Duodenal mucosa (tissue), 2 donors: ENCODE measurements at regions not wholly inside any gene's neighbourhood (a gene's known extent, or its start where the extent isn't known, plus 50 kb on each side); places are given as distances from the start of the nearest gene placed in this dataset.
"Not testable (repeated sequence)": the region's sequence is repeated elsewhere in the genome, so short reads cannot be mapped to it uniquely, and the experiment has no call there.

ENCODE experiments used
- H3K27ac ChIP-seq: one replicate; pipeline ENCODE4 v1.7.0; 2013; ENCODE audit warnings: low read depth, low read length
- H3K27me3 ChIP-seq, 2 donors: one replicate each; pipeline ENCODE4 v1.7.0; 2013; ENCODE audit warnings: low read length in 2 of 2, control low read depth in 1 of 2; ENCODE audit not compliant: insufficient read depth in 2 of 2, control insufficient read depth in 1 of 2
- H3K36me3 ChIP-seq, 2 donors: one replicate each; pipeline ENCODE4 v1.7.0; 2013; ENCODE audit warnings: low read length in 2 of 2, control low read depth in 1 of 2; ENCODE audit not compliant: insufficient read depth in 2 of 2, control insufficient read depth in 1 of 2
- H3K4me1 ChIP-seq, 2 donors: one replicate each; pipeline ENCODE4 v1.7.0; 2013; ENCODE audit warnings: low read length in 2 of 2, control low read depth in 1 of 2; ENCODE audit not compliant: insufficient read depth in 2 of 2, control insufficient read depth in 1 of 2
- H3K4me3 ChIP-seq, 2 donors: one replicate each; pipeline ENCODE4 v1.7.0; 2013; ENCODE audit warnings: low read length in 2 of 2, low read depth in 1 of 2
- H3K9ac ChIP-seq, 2 donors: one replicate each; pipeline ENCODE4 v1.7.0; 2013; ENCODE audit warnings: low read length in 2 of 2, low read depth in 1 of 2
- H3K9me3 ChIP-seq, 2 donors: one replicate each; pipeline ENCODE4 v1.7.0; 2013; ENCODE audit warnings: low read length in 2 of 2, control low read depth in 1 of 2; ENCODE audit not compliant: control insufficient read depth in 1 of 2

- Histone ChIP-seq H3K27ac (no peak overlapping the region), H3K4me1 (no peaks in the 10 kb centered on the region), H3K36me3 (no peaks in the 10 kb centered on the region), H3K4me3 (no peak overlapping the region), H3K9ac (no peak overlapping the region), H3K9me3 (no peaks in the 10 kb centered on the region), H3K27me3 (no peaks in the 10 kb centered on the region)
Measured at GRCh38 chr18:45335282-45336043, 279.8 kb upstream of the SLC14A2 start.

DNA sequence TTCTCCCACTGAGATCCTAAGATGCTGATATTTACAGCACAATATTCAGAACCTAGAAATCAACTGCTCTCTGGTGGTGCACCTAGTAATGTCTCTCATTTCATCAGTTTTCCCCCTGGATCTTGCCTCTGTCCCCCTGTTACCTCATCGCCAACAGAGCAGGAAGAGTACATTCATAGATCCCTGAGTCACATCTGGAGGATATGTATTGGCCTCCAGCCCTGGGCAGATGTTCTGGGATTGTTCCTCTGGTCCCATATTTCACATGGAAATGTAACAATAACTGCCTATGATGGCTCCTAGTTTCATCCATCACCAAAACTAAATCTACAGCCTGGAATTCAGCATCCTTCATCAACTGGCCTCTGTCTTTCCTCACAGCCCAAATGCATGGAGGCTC, 278.8 kb upstream of the SLC14A2 start:
- no peak overlapping the region for H3K27ac ChIP-seq
- H3K4me1 ChIP-seq, result no peaks in the 10 kb centered on the region
- no peaks in the 10 kb centered on the region for H3K9me3 ChIP-seq
- no peak overlapping the region for H3K4me3 ChIP-seq
- H3K9ac ChIP-seq, result no peak overlapping the region
- H3K36me3 ChIP-seq, result no peaks in the 10 kb centered on the region
- no peaks in the 10 kb centered on the region for H3K27me3 ChIP-seq

DNA sequence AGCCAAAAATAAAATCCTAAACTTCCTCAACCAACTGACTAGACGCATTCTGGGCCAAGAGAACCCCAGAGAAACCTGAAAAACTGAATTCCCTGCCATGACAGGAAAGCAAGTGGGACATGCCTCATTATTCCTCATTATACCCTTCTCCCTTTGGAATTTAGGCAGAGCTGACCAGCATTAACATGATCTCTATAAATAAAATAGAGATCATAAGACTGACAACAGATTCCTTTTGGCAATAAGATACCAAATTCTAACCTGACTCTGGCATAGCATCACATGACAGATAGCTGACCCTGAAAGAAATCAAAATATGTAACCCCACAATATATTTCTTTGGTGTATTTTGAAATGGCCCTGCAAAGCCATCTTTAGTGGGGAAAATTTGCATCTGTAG, 277.8 kb upstream of the SLC14A2 start:
- no peaks in the 10 kb centered on the region for H3K27me3 ChIP-seq
- H3K9me3 ChIP-seq, result no peaks in the 10 kb centered on the region
- H3K27ac ChIP-seq, result no peak overlapping the region
- H3K4me1 ChIP-seq, result no peaks in the 10 kb centered on the region
- H3K9ac ChIP-seq, result no peak overlapping the region
- no peaks in the 10 kb centered on the region for H3K36me3 ChIP-seq
- no peak overlapping the region for H3K4me3 ChIP-seq

GRCh38 chr18:45339810-45340550, 275.3 kb upstream of the SLC14A2 start:
- no peak overlapping the region for H3K27ac ChIP-seq
- H3K4me3 ChIP-seq, result no peak overlapping the region
- no peaks in the 10 kb centered on the region for H3K36me3 ChIP-seq
- no peaks in the 10 kb centered on the region for H3K4me1 ChIP-seq
- H3K9me3 ChIP-seq, result no peaks in the 10 kb centered on the region
- no peak overlapping the region for H3K9ac ChIP-seq
- no peaks in the 10 kb centered on the region for H3K27me3 ChIP-seq

- no peaks in the 10 kb centered on the region for H3K9me3 ChIP-seq
- no peak overlapping the region for H3K4me3 ChIP-seq
- no peaks in the 10 kb centered on the region for H3K36me3 ChIP-seq
- no peak overlapping the region for H3K27ac ChIP-seq
- no peak overlapping the region for H3K9ac ChIP-seq
- no peaks in the 10 kb centered on the region for H3K4me1 ChIP-seq
- no peaks in the 10 kb centered on the region for H3K27me3 ChIP-seq
Measured at GRCh38 chr18:45340884-45341283, 274.4 kb upstream of the SLC14A2 start.

GRCh38 chr18:45341454-45341853, 273.8 kb upstream of the SLC14A2 start:
- Histone ChIP-seq H3K4me3 (no peak overlapping the region), H3K9me3 (no peaks in the 10 kb centered on the region), H3K27ac (no peak overlapping the region), H3K4me1 (no peaks in the 10 kb centered on the region), H3K9ac (no peak overlapping the region), H3K36me3 (no peaks in the 10 kb centered on the region), H3K27me3 (no peaks in the 10 kb centered on the region)

DNA sequence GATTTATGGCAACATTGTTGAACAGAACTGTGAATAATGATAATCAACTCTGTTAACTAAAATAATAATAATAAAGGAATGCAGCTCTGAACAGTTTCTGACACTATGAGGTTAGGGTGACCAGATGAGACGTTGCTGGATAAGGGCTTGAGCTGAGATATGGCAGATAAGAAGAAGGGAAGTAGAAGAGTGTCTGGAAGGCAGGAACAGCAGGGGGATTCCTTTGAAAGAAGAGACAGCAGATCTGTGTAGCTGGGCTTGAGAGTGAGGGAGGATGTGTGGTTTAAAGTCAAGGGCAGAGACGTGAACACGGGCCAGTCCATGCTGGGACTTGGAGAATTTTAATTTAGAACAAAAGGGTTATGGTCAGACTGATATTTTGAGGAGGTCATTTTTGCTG, 273.1 kb upstream of the SLC14A2 start:
- Histone ChIP-seq H3K27ac (no peak overlapping the region), H3K9me3 (no peaks in the 10 kb centered on the region), H3K27me3 (no peaks in the 10 kb centered on the region), H3K36me3 (no peaks in the 10 kb centered on the region), H3K4me1 (no peaks in the 10 kb centered on the region), H3K4me3 (no peak overlapping the region), H3K9ac (no peak overlapping the region)

- Histone ChIP-seq H3K4me1 (no peaks in the 10 kb centered on the region), H3K9ac (no peak overlapping the region), H3K36me3 (no peaks in the 10 kb centered on the region), H3K27me3 (no peaks in the 10 kb centered on the region), H3K9me3 (no peaks in the 10 kb centered on the region), H3K4me3 (no peak overlapping the region), H3K27ac (no peak overlapping the region)
Measured at GRCh38 chr18:45342653-45343052, 272.6 kb upstream of the SLC14A2 start.

GRCh38 chr18:45343365-45343764, 271.9 kb upstream of the SLC14A2 start:
- Histone ChIP-seq H3K4me3 (no peak overlapping the region), H3K27me3 (no peaks in the 10 kb centered on the region), H3K36me3 (no peaks in the 10 kb centered on the region), H3K9me3 (no peaks in the 10 kb centered on the region), H3K27ac (no peak overlapping the region), H3K4me1 (no peaks in the 10 kb centered on the region), H3K9ac (no peak overlapping the region)

- not testable (repeated sequence) for H3K4me1 ChIP-seq, H3K27ac ChIP-seq, H3K9me3 ChIP-seq, H3K4me3 ChIP-seq, H3K36me3 ChIP-seq, H3K9ac ChIP-seq, H3K27me3 ChIP-seq
Measured at GRCh38 chr18:45344680-45345079, 270.6 kb upstream of the SLC14A2 start.
